HG02642 (cell line): ENCODE measurements at regions not wholly inside any gene's neighbourhood (a gene's known extent, or its start where the extent isn't known, plus 50 kb on each side); places are given as distances from the start of the nearest gene placed in this dataset.
A peak's percentile ranks its signal among the peaks of the same experiment; 100 is the strongest.

Experiments
- ATAC-seq: cut with Tn5 transposase; IDR thresholded peaks from one replicate; pipeline ENCODE4 v1.9.1; 2021; ENCODE audit warnings: mild to moderate bottlenecking; ENCODE audit not compliant: unreplicated experiment, poor library complexity

DNA sequence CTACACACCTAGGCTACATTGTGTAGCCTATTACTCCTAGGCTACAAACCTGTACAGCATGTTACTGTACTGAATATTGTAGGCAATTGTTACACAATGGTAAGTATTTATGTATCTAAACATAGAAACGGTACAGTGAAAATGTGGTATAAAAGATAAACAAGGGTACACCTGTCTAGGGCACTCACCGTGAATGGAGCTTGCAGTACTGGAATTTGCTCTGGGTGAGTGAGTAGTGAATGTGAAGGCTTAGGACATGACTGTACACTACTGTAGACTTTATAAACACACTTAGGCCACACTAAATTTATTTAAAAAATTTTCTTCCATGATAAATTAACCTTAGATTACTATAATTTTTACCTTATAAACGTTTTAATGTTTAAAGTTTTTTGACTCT, 171.7 kb upstream of the NCAM1 start:
- no peak for ATAC-seq

DNA sequence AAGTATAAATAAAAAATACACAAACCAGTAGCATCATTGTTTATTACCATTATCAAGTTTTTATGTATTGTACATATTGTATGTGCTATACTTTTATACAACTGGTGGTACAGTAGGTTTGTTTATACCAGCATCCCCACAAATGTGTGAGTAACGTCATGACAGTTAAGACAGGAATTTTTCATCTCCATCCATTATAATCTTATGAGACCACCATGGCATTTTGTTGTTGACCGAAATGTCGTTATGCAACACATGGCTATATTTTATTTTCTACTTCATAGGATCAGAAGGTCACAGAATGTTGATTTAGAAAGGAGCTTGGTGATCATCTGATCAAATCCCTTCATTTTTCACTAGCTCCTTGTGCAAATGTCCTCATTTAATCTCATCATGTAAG, 170.9 kb upstream of the NCAM1 start:
- ATAC-seq, result no peak

DNA sequence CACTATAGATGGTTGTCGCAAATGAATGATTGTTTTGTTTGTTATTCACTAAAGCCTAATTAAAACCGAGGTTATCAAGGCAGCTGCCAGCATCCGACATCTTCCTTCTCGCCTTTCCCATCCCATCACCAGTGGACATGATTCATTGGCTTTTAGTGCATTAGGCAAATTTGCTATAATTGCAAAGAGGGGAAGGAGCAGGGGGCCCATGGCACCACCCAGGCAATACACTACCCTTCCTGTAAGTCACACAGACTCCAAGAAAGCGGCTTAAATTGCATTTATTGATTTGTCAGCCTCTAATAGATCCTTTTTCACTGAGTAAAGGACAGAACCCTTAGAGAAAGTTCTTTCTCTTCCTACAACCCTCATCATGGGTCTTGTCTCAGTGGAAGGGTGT, 169.2 kb upstream of the NCAM1 start:
- no peak for ATAC-seq

DNA sequence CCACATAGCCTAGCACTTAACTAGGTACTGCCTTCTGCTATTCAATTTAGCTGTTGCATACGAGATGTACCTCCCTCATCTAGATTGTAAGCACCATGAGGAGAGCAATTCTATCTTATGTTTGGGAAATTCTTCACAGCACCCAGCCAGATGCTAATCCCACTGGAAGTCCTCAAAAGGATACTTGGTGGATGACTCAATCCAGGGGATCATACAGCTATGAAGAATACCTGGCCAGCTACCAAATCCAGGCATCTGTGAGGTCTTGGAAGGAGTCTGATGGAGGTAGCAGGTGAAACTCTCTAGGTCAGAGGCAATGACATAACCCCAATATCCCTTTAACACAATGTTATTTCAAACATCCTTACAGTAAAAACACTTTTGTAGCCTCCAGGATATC, 167.8 kb upstream of the NCAM1 start:
- ATAC-seq, result no peak

DNA sequence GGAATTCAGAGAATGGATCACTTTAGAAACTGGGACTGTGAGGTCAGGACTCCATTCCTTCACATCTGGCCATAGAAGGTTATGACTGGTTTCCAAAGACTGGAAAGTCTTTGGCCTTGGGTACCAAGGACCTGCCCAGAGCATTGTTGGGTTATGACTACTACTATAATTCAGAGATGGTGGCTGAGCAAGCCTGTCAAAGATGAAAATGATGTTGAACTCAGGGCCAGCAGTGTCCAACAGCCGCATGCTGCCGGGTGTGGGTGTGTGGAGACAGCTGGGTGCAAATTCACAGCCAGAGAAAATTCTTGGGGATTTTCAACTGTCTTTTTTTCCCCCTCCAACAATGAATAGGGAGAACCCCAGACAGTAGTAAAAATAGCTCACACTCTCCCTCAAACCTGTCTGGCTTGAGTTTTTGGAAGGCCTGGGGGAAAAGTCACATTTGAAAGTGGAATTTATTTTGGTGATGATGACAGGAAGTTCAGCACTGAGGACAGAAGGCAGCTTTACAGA, 166.8 kb upstream of the NCAM1 start:
- no peak for ATAC-seq

DNA sequence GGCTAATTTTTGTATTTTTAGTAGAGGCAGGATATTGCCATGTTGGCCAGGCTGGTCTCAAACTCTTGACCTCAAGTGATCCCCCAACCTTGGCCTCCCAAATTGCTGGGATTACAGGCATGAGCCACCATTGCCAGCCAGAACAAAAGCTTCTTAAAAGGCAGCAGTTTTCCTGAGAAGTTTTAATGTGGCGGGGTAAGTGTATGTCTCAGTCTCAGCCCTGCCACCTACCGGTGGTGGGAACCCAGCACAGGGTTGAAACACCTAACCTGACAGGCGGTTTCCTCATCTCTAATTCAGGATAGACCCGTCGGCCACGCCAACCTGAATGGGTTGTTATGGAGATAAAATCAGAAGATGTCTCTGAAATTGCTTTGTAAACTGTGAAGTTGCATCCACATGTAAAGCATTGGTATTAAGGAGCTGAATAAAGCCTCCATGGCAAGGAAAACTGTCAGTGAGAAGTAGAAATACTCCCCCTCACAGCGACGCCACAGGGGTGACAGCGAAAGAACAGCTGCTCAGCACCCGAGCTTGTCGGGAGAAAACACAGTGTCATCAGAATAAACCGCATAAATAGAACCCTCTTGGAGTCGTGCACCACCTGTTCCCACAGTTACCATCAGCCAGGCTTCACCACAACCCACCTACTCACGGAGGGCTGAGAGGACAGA, 165.9 kb upstream of the NCAM1 start:
- no peak for ATAC-seq

DNA sequence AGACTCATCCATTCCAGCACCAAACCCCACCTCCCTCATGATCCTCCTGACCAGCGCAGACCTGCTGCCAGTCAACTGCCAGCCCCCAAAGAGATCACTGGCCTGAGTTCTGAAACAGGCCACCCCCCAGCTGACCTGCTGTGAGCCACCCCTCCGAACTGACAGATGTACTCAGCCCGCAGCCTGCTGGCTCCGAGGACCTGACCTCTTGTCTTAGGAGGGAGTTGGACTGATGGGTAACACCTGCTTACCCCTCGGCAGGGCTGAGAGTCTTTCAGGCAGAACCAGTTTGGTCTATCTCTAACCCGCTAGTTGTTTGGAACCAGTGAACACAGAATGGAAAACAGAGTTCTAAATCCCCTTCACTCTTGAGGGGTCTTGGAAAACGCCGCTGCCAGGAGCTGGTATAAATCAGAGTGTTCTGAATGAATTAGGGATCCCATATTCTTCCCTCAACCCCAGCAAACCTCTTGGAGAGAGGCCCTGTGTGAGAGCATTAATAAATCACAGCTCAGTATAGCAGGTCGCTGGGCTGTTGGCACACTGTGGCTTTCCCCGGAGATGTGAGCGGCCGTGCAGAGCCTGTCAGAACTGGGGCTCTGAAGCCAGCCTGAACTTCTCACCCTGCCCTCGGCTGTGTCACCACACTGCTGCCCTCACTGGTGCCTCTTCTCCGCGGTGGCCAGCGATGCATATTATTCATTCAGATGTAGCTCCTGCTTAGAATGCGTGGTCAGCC, 165.1 kb upstream of the NCAM1 start:
- no peak for ATAC-seq

DNA sequence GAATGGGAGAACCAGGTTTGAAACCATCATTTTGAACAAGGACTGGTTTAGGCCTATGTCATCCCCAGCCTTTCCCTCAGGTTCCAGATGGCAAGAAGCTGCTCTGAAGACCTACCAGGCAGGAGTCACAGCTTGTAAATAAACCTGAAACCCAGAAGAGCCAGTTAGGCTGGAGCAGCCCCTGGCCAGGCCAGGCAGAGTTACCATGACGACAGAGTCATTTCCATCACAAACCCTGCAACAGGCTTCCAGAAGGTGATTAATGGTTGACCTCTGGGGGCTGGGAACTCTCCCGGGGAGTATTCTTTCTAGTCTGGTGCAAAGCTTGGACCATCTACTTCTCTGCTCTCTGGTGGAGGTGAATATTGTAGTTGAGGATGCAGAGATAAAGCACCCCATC, 164.1 kb upstream of the NCAM1 start:
- ATAC-seq, result no peak

DNA sequence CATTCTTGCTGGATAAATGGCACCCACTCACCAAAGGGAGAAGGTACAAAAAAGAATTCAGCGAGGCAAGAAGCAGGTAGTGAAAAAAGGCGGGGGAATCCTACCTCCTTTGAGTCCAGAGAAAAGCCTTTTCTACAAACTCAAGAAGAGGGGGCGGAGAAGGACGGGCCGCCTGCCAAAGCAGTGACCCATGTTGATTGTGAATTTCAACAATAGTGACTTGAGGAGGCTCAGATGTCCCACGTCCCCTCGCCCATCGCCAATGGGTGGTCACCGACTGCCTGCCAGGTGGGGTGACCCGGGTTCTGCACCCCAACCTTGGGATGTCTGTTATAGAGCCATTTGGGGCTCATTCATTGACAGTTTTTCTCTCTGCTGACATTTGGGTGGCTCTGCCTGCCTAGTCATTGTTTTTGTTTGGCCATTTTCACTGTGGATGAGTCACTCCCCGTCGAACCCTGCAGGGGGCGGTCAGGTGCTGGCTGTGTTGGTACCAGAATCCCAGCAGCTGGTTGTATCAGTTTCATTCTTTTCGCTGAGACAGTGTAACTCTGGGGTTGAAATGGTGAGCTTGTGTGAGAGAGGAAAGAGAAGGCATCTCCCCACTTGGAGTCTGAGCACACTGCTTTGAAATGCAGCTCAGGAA, 163.4 kb upstream of the NCAM1 start:
- peak; percentile 79 for ATAC-seq

DNA sequence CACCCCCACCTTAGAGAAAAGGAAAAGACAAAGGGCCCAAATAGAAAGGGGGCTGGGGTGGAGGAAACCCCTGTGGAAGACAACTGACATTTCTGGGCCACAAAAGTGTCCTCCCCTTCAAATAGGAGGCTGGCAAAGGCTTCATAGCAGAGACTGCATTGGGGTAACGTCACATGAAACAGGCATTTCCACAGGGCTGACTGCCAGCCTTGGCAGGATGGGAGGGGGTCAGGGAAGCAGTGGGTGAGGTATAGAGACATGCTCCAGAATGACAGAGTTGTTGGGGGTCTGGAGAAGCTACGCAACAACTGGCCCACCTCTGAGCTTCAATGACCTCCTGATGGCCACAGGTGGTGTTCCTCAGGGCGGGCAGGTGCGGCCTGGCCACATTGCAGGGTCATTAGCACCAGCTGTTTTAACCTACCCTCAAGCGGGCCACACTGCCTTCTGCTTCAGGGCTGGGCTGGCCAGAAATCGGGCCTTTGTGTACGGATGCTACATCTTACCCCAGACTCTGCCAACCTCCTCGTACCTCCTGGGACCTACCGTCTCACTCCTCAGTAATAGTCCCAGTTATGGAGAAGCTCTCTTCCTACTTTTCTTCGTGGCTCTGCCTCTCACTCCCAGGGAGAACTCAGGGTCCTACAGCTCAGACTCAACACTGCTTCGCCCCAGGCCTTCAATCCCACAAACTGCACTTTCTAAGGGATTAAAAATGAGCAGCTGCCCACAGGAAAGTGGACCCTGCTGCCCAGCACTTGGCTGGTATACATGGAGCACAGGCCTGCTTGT, 160.0 kb upstream of the NCAM1 start:
- ATAC-seq, result no peak

DNA sequence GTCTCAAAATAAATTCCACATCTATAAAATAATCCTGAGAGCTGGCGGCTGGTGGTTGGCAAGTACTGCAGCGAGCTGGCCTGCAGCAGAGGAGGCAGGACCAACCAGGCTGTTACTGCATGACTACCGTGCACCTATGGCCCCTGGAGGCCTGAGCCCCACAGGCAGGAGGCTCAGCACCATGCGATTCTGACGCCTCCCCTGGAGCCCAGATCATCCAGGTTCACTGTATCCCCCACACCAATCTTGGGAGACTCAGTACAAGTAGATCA, 159.5 kb upstream of the NCAM1 start:
- ATAC-seq, result no peak

DNA sequence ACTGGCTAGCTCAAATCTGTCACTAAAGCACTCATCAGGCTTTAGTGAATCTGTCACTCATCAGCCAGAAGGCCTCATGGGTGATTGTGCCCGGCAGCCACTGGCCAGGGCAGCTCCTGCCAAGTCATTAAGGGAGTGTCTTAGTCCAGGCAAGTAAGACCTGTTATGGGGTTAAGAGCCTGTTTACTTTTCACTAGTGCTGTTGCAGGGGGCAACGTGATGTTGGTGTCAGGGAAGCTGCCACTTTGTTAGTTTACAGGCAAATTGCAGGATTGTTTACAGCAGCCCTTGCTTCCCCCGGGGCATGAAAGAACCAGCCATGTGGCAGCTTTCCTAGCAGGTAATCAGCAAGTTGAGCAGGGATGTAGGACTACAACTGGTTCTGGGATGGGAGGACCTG, 155.6 kb upstream of the NCAM1 start:
- no peak for ATAC-seq

DNA sequence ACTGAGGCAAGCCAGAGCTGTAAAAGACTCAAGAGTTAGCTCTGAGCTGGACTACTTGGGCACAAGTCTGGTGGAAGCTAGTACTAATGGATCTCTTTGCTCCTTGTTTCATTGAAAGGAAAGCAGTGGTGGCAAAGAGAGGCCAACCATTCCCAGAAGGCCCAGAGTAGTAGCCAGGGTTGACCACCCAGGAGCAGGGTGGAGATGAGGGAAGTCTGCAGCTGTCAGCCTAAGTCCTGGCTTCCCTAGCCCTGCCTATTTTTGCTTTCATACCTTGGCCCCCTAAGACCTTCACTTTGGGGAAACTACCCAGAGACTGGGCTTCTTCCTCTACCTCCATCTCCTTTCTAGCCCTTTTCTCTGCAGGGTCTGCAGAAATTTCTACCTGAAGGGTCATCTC, 155.0 kb upstream of the NCAM1 start:
- no peak for ATAC-seq

DNA sequence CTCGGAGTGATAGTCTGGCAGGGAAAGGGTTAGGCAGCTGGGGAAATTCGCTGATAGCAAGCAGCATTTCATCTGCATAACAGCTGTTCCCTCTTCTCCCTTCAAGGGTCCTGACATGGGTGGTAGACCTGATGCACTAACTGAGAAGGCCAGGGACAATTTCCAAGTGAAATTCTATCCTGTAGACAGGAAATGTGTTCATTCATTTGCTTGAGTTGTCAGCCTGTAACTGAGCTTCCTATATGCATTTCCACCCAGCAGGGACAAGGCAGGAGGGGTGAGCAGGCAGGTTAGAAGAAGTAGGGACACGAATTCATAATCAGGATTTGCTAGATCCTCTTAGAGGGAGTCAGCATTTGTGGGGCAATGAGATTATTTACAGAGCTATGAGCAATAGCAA, 154.3 kb upstream of the NCAM1 start:
- ATAC-seq, result no peak

DNA sequence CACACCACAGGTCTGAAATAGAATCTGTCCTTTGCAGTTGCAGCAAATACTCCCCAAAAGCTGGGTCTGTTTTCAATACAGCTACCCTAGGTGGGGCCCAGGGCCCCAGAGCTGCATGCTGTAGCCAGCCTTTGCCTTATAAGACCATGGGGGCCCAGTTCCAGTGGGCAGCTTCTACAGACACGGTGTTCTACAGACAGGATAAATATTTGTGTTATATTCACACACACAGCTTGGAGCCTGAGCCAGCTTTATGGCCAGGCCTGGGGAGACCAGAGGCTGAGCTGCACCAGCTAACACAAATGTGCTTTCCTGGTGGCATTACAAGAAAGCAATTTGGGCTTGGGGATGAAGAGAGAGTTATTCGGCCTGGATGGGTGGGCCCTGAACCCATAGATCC, 151.8 kb upstream of the NCAM1 start:
- no peak for ATAC-seq

DNA sequence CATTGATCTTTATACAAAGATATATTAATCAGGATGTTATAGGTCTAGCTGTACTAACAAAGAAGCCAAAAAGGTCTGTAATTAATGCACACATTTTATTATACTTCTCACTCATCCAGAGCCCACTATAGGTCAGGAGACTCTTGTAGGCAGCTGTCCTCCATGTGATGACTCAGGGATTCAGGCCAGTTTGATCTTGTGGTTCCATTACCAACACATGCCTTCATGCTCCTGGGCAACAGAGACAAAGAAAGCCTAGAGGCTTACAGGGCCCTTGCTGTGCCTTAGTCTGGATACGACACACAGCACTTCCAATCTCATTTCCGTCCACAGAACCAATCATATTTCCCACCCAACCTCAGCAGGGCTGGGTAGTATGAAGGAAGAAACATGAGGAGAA, 150.3 kb upstream of the NCAM1 start:
- ATAC-seq, result no peak

DNA sequence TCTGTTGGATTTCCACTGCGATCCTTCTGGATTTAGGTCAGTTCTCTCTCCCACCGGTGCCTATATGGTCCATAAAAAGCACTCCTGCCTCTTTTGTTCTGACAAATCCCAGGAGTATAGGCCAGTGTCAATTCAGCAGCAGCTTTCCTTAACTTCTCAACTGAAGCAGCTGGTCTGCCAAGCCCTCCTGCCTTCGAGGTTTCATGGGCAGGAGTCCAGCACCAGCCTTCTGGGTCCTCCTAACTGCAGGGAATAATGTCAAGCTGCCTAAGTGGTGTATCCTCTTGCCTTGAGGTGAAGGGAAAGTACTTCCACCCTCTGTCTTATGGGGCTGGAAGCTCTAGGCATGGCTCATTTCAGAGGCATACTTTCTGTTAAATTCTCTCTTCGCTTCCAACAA, 149.4 kb upstream of the NCAM1 start:
- ATAC-seq, result no peak

DNA sequence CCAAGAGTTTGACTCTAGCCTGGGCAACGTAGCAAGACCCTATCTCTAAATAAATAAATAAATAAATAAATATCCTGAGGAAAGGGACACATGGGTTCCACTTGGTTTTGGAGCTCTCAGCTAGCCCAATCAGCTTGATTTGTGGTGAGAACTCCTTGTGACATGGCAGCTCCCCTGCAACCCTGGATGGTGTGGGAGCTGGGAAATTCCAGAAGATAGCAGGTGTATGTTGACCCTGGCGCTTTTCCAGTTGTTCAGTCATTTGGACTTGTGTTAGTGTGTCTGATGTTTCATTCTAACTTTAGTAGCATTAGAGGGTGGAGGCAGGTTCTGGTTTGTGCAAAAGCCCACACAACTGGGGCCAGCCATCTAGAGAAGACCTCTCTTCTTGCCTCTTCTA, 148.5 kb upstream of the NCAM1 start:
- ATAC-seq, result no peak

DNA sequence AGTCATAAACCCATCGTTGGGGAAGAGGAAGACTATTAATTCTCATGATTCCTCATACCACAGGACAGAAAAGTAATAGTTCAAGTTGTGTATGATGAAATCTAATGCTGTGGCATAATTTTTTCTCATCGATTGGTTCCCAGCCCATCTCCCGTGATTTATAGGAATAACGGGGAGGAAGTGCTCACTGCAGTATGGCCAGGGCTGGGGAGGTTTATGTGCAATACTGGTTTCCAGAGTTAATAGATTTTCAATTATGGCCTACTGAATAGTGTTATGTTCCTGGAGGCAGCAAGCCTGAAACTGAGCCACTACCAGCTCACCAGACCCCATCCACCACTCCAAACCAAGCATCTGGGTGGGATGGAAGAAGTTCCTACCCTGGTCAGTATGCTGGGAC, 147.1 kb upstream of the NCAM1 start:
- no peak for ATAC-seq

DNA sequence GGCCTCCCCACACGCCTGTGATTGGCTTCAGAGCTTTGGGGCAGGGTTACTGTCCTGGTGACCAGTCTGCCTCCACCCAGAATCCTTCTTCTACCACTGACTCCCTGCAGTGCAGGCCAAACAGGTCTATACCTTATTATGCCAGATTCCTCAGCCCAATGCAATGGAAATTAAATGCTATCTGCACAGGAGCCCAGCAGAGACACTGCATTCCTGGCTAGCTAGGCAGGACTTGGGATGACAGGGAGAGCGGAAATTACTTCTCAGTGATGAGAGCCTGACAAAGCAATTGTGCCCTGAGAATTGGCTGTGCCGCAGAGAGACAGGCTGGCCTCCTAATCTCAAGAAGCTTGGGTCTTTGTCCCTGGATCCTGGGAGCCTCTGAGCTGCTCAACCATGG, 143.8 kb upstream of the NCAM1 start:
- no peak for ATAC-seq
